ENCODE measurements at regions not wholly inside any gene's neighbourhood (a gene's known extent, or its start where the extent isn't known, plus 50 kb on each side); places are given as distances from the start of the nearest gene placed in this dataset.

GRCh38 chr7:15862016-15862780 is 175.7 kb upstream of the MEOX2 start:
- TF ChIP-seq CTCF (conservative IDR thresholded peaks at IDR 0.05; ENCODE audit: low read length), result no peak
- TF ChIP-seq EZH2phosphoT487 (IDR thresholded peaks at IDR 0.05; ENCODE audit: borderline replicate concordance), result no peak
